GM18909 (cell line): ENCODE measurements at regions not wholly inside any gene's neighbourhood (a gene's known extent, or its start where the extent isn't known, plus 50 kb on each side); places are given as distances from the start of the nearest gene placed in this dataset.
"Not testable (repeated sequence)": the region's sequence is repeated elsewhere in the genome, so short reads cannot be mapped to it uniquely, and the experiment has no call there.

ENCODE experiments used
- ATAC-seq: cut with Tn5 transposase; IDR thresholded peaks from one replicate; pipeline ENCODE4 v1.9.1; 2021; ENCODE audit warnings: mild to moderate bottlenecking; ENCODE audit not compliant: unreplicated experiment, poor library complexity

- no peak for ATAC-seq
These were observed 74.6 kb downstream of the AASDHPPT start for GRCh38 chr11:106152013-106152412.

DNA sequence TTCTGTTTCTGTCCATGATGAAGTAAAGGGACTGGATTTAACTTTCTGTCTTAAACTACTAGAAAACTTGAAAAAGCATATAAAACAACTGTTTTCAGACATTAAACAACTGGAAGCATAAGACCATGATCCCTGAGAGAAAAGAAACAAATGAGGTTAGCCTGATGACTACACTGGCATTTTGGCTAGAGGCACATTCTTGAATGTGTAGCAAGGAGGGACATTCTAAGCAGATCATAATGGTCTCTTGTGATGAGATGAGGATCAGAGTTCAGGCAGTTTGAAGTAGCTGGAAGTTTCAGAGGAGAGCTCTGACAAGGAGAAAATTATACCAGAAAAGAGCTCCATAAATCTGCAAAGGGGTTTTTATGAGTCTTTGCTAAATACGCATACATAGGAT lies 75.4 kb downstream of the AASDHPPT start:
- ATAC-seq: no peak

DNA sequence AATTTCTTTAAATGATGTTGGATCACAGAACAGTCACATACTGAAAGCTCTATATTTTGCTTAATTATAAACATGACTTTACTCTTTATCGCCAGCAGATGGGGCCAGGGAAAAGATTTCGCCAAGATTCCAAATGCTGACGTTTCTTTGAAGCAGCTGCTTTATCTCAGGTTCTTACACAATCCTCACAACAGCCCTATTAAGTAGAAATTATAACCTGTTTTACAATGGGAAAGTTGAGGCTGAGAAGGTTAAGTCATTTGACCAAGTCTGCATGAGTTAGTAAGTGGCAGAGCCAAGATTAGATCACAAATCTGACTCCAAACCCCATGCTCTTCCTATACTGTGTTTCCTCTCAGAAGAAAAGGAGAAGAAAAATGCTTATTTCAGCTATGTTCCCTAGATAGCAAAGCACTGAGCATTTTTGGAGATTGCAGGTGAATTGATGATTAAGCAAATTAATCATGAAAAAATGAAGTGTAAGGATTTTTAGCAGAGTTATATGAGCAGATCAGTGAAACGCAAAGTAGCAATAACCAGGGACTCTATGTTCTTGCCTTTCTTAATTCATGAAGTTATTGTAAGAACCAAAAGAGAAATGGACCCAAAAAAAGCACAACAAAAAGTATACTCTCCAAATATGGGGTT lies 79.0 kb downstream of the AASDHPPT start:
- peak; percentile 80 for ATAC-seq

- ATAC-seq: no peak
These were observed 80.9 kb downstream of the AASDHPPT start for GRCh38 chr11:106158406-106158805.

- no peak for ATAC-seq
These were observed 82.4 kb downstream of the AASDHPPT start for GRCh38 chr11:106159836-106160235.

DNA sequence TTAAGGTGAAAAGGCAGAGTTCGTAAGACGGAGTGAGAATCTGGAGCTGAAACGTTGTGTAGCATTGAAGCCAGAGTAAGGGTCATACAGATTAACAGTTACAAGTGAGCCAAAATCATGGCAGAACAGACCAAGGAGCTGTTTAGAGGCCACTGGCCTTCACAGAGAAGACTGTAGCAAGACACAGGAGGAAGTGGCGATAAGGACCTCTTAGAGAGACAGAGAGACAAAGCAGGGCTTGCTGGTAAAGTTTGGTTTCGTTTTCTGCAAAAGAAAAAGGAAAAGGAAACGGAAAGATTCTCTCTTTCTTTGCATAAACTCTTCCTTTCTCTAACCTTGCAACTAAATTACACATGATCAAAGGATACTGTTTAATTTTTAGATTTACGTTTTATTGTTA lies 83.0 kb downstream of the AASDHPPT start:
- ATAC-seq: no peak

DNA sequence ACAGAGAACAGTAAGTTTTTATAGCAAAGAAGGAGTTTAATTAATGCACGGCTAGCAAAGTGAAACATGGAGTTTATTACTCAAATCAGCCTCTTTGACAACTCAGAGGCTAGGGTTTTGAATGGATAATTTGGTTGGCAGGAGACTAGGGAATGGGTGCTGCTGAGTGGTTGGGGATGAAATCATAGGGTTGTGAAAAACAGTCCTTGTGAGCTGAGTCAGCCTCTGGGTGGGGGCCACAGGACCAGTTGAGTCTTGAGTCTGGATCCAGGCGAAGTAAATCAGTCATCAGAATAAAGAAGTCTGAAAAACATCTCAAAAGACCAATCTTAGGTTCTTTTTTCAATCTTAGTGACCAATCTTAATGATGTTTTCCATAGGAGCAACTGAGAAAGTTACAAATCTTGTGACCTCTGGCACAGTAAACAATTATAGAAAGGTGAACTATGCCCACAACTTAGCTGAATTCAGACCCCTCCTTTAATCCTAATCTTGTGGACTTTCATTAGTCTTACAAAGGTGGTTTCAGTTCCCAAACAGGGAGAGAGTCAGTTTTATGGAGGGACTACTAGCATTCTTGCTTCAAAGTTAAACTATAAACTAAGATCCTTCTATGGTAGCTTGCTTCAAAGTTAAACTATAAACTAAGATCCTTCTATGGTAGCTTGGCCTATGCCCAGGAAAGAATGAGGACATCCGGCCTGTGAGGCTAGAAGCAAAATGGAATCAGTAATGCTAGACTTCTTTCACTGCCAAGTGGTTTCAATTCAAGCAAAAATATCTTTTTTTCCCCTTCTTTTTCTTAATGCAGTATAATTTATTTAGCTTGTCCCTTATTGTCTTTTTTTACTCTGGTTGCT lies 84.5 kb downstream of the AASDHPPT start:
- no peak for ATAC-seq

DNA sequence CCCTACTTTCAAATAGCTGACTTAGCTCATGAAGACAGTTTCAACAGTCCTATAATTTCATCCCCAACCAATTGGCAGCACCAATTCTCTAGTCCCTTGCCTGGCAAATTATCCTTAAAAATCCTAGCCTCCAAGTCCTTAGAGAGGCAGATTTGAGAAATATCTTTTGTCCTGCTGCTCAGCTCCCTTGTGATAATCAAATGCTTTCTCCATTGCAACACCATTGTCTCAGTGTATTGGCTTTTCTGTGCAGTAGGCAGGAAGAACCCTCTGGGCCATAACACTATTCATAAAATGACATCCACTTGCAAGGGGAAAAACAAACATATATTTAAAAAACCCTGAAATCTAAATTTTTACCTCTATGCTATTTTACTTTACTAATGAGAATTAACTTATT lies 89.6 kb downstream of the AASDHPPT start:
- ATAC-seq: no peak

DNA sequence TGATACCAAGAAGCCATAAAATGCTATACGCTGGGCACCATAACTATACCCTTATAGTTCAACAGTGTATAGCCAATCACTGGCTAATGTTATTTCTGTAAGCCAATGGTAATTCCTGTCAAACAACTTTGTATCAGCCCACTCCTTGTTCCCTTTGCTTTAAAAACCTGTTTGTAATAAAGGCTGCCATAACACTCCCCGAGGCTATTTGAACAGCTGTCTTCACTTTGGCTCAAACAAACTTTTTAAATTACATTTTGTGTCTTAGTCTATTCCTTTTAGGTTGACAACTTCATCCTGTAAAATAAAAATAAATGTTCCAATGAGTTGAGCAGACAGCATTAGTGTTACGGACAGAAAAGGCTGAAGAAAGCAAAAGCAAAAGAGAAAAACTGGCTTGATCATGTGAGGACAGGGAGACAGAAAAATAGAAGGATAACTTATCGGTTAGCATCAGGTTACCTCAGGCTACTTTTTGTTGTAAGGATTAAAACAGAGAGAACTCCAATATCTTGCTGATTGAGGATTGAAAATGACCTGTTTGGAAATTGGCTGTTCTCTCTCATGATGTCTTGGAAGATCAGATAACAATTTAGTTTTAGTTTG lies 95.0 kb downstream of the AASDHPPT start:
- ATAC-seq: no peak

DNA sequence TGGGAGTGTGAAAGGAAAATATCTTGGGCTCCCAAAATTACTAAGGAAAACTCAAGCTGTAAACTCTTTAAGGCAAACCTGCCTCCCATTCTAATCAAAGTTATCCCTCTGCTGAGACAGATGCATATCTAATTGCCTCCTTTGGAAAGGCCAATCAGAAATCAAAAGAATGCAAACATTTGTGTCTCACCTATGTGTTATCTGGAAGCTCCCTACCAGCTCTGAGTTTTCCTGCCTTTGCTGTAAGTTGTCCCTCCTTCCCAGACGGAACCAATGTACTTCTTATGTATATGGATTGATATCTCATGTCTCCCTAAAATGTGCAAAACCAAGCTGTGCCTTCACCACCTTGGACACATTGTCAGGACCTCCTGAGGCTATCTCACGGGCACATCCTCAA lies 95.8 kb downstream of the AASDHPPT start:
- ATAC-seq: no peak

- not testable (repeated sequence) for ATAC-seq
These were observed 96.5 kb downstream of the AASDHPPT start for GRCh38 chr11:106174003-106174402.

DNA sequence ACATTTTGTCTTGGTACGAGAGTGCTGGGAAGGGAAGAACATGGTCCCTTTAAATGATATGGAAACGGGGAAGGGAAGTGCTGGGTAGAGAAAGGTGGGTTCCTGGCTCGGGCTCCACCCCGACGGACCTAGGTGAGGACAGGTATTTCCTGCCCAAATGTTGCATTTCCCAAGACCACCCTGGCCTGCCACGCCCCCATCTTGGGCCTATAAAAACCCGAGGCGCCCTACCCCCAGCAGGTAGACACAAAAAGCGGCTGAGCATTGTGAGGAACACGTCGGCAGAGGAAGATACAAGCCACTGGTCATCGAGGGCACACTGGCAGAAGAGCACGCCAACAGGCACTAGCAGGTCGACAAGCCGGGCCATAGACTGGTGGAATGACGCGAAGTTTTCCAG lies 99.4 kb downstream of the AASDHPPT start:
- no peak for ATAC-seq

DNA sequence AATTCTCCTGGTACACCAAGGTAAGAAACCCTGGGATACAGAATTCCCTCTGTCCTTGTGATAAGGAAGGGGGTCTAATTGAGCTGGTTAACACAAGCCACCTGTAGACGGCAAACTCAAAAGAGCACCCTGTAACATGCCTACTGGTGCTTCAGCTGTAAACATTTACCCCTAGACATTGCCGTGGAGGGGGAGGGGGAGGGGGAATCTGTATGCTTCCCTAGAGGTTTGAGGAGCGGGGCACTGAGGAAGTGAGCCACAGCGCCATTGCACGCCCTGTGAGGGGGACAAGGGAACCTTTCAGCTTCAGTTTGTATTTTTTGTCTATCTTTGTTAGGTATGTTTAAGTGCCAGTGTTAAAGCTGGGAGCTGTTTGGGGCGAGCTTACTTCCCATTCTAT lies 99.8 kb downstream of the AASDHPPT start:
- no peak for ATAC-seq

DNA sequence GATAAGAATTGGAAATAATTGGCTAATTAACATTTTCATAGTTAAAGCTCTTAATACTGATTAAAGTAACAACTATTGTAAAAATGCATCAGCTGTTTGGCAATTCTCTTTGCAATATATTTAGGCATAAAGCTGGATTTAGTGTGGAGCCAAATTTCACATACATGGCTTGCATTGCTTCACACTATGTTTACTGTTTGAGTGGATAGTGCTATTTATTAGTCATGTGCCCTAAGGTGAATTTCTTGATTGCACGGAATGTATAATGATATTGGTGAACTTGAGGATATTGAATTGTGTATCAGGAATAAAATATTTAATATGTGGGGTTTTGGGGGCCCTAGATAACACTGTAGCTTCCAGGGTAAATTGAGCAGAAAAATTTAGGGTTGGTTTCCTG lies 100.9 kb downstream of the AASDHPPT start:
- no peak for ATAC-seq

DNA sequence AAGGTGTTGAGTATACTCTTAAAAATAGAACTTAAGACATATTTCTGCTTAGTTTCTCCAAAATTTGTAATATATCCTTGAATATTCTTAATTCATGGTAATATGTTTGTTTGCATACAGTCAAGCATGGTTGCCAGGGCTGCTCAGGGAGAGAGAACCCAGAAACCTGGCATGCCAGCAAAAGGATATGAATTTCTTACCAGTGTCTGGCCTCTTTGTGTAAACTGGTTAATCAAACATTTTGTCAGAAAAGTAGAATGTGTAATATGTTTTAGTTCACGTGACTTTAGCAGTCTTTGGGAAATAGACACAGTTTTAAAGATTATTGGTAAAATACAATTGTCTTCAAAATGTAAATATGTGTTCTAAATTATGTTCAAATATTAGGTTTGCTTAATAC lies 101.6 kb downstream of the AASDHPPT start:
- ATAC-seq: no peak

GRCh38 chr11:106186630-106187029 lies 109.2 kb downstream of the AASDHPPT start:
- no peak for ATAC-seq

DNA sequence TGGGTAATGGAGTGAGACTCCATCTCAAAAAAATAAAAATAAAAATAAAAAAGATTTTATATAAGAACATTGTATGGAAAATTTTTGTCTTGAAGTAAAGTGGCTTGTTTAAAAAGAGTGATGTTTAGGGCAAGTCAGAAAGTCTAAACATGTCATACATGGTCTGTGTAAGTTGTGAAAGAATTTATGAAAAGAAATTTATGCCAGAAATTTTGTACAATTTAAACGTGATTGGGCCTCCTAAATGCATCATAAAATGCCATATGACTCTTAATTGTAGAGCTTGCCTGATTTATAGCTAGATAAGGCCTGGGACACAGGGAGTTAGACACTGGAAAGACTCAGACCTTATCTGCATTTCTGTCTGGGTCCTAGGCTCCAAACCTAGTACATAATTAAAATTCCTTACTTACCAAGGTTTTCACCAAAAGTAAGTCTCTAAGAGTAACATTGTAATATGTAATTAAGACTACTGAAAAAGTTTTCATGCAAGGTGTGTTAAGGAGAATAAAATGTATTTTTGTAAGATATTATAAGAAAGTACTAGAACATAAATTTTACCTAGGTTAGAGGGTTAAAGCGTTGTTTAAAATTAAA lies 110.5 kb downstream of the AASDHPPT start:
- no peak for ATAC-seq

DNA sequence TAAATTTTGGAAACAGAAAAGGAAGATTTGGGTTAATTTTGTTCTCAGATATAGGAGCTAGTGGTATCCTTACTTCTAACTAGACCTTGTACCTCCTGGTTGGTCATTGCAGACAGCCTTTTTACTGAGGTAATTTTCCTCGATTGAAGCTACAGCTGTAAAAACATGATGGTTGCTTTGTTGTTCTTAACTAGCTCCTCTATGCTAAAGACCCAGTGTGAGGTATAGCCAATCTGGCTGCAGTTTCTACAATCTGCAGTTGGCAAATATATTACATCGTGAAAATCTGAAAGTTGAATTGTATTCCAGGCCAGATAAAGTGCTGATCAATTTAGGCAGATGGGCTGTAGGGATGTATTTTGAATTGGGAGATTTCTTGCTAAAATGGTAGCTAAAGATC lies 116.5 kb downstream of the AASDHPPT start:
- no peak for ATAC-seq

DNA sequence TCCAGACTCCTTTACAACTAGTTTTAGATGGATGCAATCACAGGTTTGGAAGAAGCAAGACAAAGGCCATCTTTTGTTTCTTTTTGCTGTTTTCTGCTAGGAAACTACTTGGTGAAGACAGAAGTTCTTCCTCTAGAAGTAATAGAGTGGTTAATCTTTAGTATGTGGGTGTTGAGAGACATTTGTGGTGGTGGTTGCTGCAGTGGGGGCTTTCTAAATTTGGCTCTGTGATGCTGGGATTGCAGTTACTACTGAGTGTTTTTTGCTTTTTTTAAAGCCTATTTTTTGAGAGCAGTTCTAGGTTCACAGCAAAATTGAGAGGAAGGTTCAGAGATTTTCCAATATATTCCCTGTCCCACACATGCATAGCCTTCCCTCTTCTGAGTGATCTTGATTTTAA lies 120.0 kb downstream of the AASDHPPT start:
- no peak for ATAC-seq

GRCh38 chr11:106202935-106203620 lies 125.6 kb downstream of the AASDHPPT start:
- ATAC-seq: no peak

- ATAC-seq: no peak
These were observed 131.3 kb downstream of the AASDHPPT start for GRCh38 chr11:106208760-106209159.
